ENCODE measurements at regions not wholly inside any gene's neighbourhood (a gene's known extent, or its start where the extent isn't known, plus 50 kb on each side); places are given as distances from the start of the nearest gene placed in this dataset.

- no peak overlapping the region for H3K27ac ChIP-seq (ENCODE audit: low read depth, low read length)
- H3K9ac ChIP-seq (ENCODE audit: low read length) = no peak overlapping the region
- peaks cover 2% of the 10 kb centered on the region for H3K4me1 ChIP-seq (ENCODE audit: control insufficient read depth, insufficient read depth, low read length)
- H3K4me3 ChIP-seq (ENCODE audit: low read length) = no peak overlapping the region
- no peaks in the 10 kb centered on the region for H3K36me3 ChIP-seq (ENCODE audit: control insufficient read depth, insufficient read depth, low read length)
- H3K27me3 ChIP-seq (ENCODE audit: control insufficient read depth, insufficient read depth, low read length) = no peaks in the 10 kb centered on the region
Observed at GRCh38 chr5:115379622-115380344, 83.3 kb upstream of the CCDC112 start.

- peaks cover 2% of the 10 kb centered on the region for H3K4me1 ChIP-seq (ENCODE audit: control insufficient read depth, insufficient read depth, low read length)
- H3K9ac ChIP-seq (ENCODE audit: low read length) = no peak overlapping the region
- H3K4me3 ChIP-seq (ENCODE audit: low read length) = no peak overlapping the region
- H3K27ac ChIP-seq (ENCODE audit: low read depth, low read length) = no peak overlapping the region
- H3K27me3 ChIP-seq (ENCODE audit: control insufficient read depth, insufficient read depth, low read length) = no peaks in the 10 kb centered on the region
- no peaks in the 10 kb centered on the region for H3K36me3 ChIP-seq (ENCODE audit: control insufficient read depth, insufficient read depth, low read length)
Observed at GRCh38 chr5:115378754-115379153, 82.3 kb upstream of the CCDC112 start.

GRCh38 chr5:115377468-115378217, 81.2 kb upstream of the CCDC112 start:
- H3K4me1 ChIP-seq (ENCODE audit: control insufficient read depth, insufficient read depth, low read length) = peaks cover 2% of the 10 kb centered on the region
- no peak overlapping the region for H3K9ac ChIP-seq (ENCODE audit: low read length)
- no peak overlapping the region for H3K27ac ChIP-seq (ENCODE audit: low read depth, low read length)
- no peak overlapping the region for H3K4me3 ChIP-seq (ENCODE audit: low read length)
- no peaks in the 10 kb centered on the region for H3K27me3 ChIP-seq (ENCODE audit: control insufficient read depth, insufficient read depth, low read length)
- no peaks in the 10 kb centered on the region for H3K36me3 ChIP-seq (ENCODE audit: control insufficient read depth, insufficient read depth, low read length)

GRCh38 chr5:115375893-115376292, 79.4 kb upstream of the CCDC112 start:
- Histone ChIP-seq H3K4me1 (ENCODE audit: control insufficient read depth, insufficient read depth, low read length) (peaks cover 2% of the 10 kb centered on the region), H3K4me3 (ENCODE audit: low read length) (no peak overlapping the region), H3K27ac (ENCODE audit: low read depth, low read length) (no peak overlapping the region), H3K27me3 (ENCODE audit: control insufficient read depth, insufficient read depth, low read length) (no peaks in the 10 kb centered on the region), H3K9ac (ENCODE audit: low read length) (no peak overlapping the region), H3K36me3 (ENCODE audit: control insufficient read depth, insufficient read depth, low read length) (no peaks in the 10 kb centered on the region)

GRCh38 chr5:115374057-115374775, 77.8 kb upstream of the CCDC112 start:
- Histone ChIP-seq H3K4me1 (ENCODE audit: control insufficient read depth, insufficient read depth, low read length) (peaks cover 2% of the 10 kb centered on the region), H3K27ac (ENCODE audit: low read depth, low read length) (no peak overlapping the region), H3K9ac (ENCODE audit: low read length) (no peak overlapping the region), H3K36me3 (ENCODE audit: control insufficient read depth, insufficient read depth, low read length) (no peaks in the 10 kb centered on the region), H3K27me3 (ENCODE audit: control insufficient read depth, insufficient read depth, low read length) (no peaks in the 10 kb centered on the region), H3K4me3 (ENCODE audit: low read length) (no peak overlapping the region)

- Histone ChIP-seq H3K27me3 (ENCODE audit: control insufficient read depth, insufficient read depth, low read length) (no peaks in the 10 kb centered on the region), H3K27ac (ENCODE audit: low read depth, low read length) (no peak overlapping the region), H3K4me3 (ENCODE audit: low read length) (no peak overlapping the region), H3K9ac (ENCODE audit: low read length) (no peak overlapping the region), H3K36me3 (ENCODE audit: control insufficient read depth, insufficient read depth, low read length) (no peaks in the 10 kb centered on the region), H3K4me1 (ENCODE audit: control insufficient read depth, insufficient read depth, low read length) (no peaks in the 10 kb centered on the region)
Observed at GRCh38 chr5:115372146-115372545, 75.7 kb upstream of the CCDC112 start.

- Histone ChIP-seq H3K27ac (ENCODE audit: low read depth, low read length) (no peak overlapping the region), H3K27me3 (ENCODE audit: control insufficient read depth, insufficient read depth, low read length) (no peaks in the 10 kb centered on the region), H3K4me3 (ENCODE audit: low read length) (no peak overlapping the region), H3K4me1 (ENCODE audit: control insufficient read depth, insufficient read depth, low read length) (no peaks in the 10 kb centered on the region), H3K36me3 (ENCODE audit: control insufficient read depth, insufficient read depth, low read length) (no peaks in the 10 kb centered on the region), H3K9ac (ENCODE audit: low read length) (no peak overlapping the region)
Observed at GRCh38 chr5:115369430-115370144, 73.1 kb upstream of the CCDC112 start.

- H3K9ac ChIP-seq (ENCODE audit: low read length) = no peak overlapping the region
- no peaks in the 10 kb centered on the region for H3K27me3 ChIP-seq (ENCODE audit: control insufficient read depth, insufficient read depth, low read length)
- no peak overlapping the region for H3K27ac ChIP-seq (ENCODE audit: low read depth, low read length)
- no peaks in the 10 kb centered on the region for H3K36me3 ChIP-seq (ENCODE audit: control insufficient read depth, insufficient read depth, low read length)
- no peaks in the 10 kb centered on the region for H3K4me1 ChIP-seq (ENCODE audit: control insufficient read depth, insufficient read depth, low read length)
- no peak overlapping the region for H3K4me3 ChIP-seq (ENCODE audit: low read length)
Observed at GRCh38 chr5:115366223-115366622, 69.8 kb upstream of the CCDC112 start.

- Histone ChIP-seq H3K36me3 (ENCODE audit: control insufficient read depth, insufficient read depth, low read length) (no peaks in the 10 kb centered on the region), H3K4me1 (ENCODE audit: control insufficient read depth, insufficient read depth, low read length) (no peaks in the 10 kb centered on the region), H3K9ac (ENCODE audit: low read length) (no peak overlapping the region), H3K4me3 (ENCODE audit: low read length) (no peak overlapping the region), H3K27me3 (ENCODE audit: control insufficient read depth, insufficient read depth, low read length) (no peaks in the 10 kb centered on the region), H3K27ac (ENCODE audit: low read depth, low read length) (no peak overlapping the region)
Observed at GRCh38 chr5:115363879-115364278, 67.4 kb upstream of the CCDC112 start.

- no peak overlapping the region for H3K9ac ChIP-seq (ENCODE audit: low read length)
- H3K36me3 ChIP-seq (ENCODE audit: control insufficient read depth, insufficient read depth, low read length) = no peaks in the 10 kb centered on the region
- no peak overlapping the region for H3K4me3 ChIP-seq (ENCODE audit: low read length)
- H3K4me1 ChIP-seq (ENCODE audit: control insufficient read depth, insufficient read depth, low read length) = no peaks in the 10 kb centered on the region
- no peak overlapping the region for H3K27ac ChIP-seq (ENCODE audit: low read depth, low read length)
- no peaks in the 10 kb centered on the region for H3K27me3 ChIP-seq (ENCODE audit: control insufficient read depth, insufficient read depth, low read length)
Observed at GRCh38 chr5:115360046-115360685, 63.7 kb upstream of the CCDC112 start.

GRCh38 chr5:115355767-115356381, 59.4 kb upstream of the CCDC112 start:
- Histone ChIP-seq H3K4me3 (ENCODE audit: low read length) (no peak overlapping the region), H3K27ac (ENCODE audit: low read depth, low read length) (no peak overlapping the region), H3K27me3 (ENCODE audit: control insufficient read depth, insufficient read depth, low read length) (no peaks in the 10 kb centered on the region)

More at GRCh38 chr5:115355767-115356381, 59.4 kb upstream of the CCDC112 start:
- H3K4me1 ChIP-seq (ENCODE audit: control insufficient read depth, insufficient read depth, low read length) = no peaks in the 10 kb centered on the region
- H3K36me3 ChIP-seq (ENCODE audit: control insufficient read depth, insufficient read depth, low read length) = no peaks in the 10 kb centered on the region
- no peak overlapping the region for H3K9ac ChIP-seq (ENCODE audit: low read length)
